Ishikawa (cell line): ENCODE measurements at regions not wholly inside any gene's neighbourhood (a gene's known extent, or its start where the extent isn't known, plus 50 kb on each side); places are given as distances from the start of the nearest gene placed in this dataset.

Source experiments
- CEBPB ChIP-seq: IDR thresholded peaks from 2 replicates; pipeline ENCODE4 v1.6.1; 2012
- CREB1 ChIP-seq: IDR thresholded peaks from 2 replicates; pipeline ENCODE4 v1.6.1; 2012; ENCODE audit warnings: low read depth
- EGR1 ChIP-seq: IDR thresholded peaks from 2 replicates; pipeline ENCODE4 v1.6.1; 2012
- EP300 ChIP-seq: IDR thresholded peaks from 2 replicates; pipeline ENCODE4 v1.6.1; 2012; ENCODE audit warnings: borderline replicate concordance
- FOXM1 ChIP-seq: IDR thresholded peaks from 2 replicates; pipeline ENCODE4 v1.6.1; 2012; ENCODE audit warnings: low read depth, borderline replicate concordance
- NFIC ChIP-seq: IDR thresholded peaks from 2 replicates; pipeline ENCODE4 v1.6.1; 2012
- RAD21 ChIP-seq: IDR thresholded peaks from 2 replicates; pipeline ENCODE4 v1.6.1; 2012; ENCODE audit warnings: low read depth
- REST ChIP-seq: IDR thresholded peaks from 2 replicates; pipeline ENCODE4 v1.6.1; 2012; ENCODE audit warnings: low read depth, mild to moderate bottlenecking
- TAF1 ChIP-seq: IDR thresholded peaks from 2 replicates; pipeline ENCODE4 v1.6.1; 2012; ENCODE audit warnings: low read depth, mild to moderate bottlenecking
- TCF12 ChIP-seq: IDR thresholded peaks from 2 replicates; pipeline ENCODE4 v1.6.1; 2012; ENCODE audit warnings: low read depth
- TEAD4 ChIP-seq: IDR thresholded peaks from 2 replicates; pipeline ENCODE4 v1.6.1; 2012
- USF1 ChIP-seq: IDR thresholded peaks from 2 replicates; pipeline ENCODE4 v1.6.1; 2012
- YY1 ChIP-seq: IDR thresholded peaks from 2 replicates; pipeline ENCODE4 v1.6.1; 2012; ENCODE audit warnings: low read depth
- ZBTB7A ChIP-seq: IDR thresholded peaks from 2 replicates; pipeline ENCODE4 v1.6.1; 2012; ENCODE audit warnings: low read depth
- TF ChIP-seq, protein P1 (sequence below): IDR thresholded peaks from 2 replicates; pipeline ENCODE4 v1.6.1; 2012

DNA sequence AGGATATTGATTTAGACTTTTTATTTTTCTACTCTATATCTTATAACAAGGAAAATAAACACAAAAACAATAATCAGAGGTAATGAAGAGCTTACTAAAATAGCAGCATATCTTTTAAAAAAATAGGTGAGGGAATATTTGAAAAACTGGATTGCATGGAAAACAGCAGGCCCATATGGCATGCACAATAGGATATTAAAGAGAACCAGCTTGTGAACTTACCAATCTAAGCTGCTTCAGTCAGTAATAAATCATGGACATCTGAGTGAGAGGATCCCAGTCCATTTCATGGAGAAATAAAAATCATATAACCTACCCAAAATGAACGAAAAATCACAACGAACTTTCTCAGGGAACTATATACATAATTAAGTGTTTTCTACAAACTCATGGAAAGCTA lies 634.6 kb downstream of the ADCYAP1 start:
- no peak for TF ChIP-seq CEBPB
- no peak for TF ChIP-seq TEAD4
- no peak for TF ChIP-seq EP300
- no peak for TF ChIP-seq TAF1
- TF ChIP-seq CREB1: no peak
- no peak for TF ChIP-seq USF1
- no peak for TF ChIP-seq YY1
- no peak for TF ChIP-seq REST
- TF ChIP-seq NFIC: no peak
- TF ChIP-seq RAD21: no peak
- no peak for TF ChIP-seq FOXM1
- no peak for TF ChIP-seq TCF12
- TF ChIP-seq, protein P1, sequence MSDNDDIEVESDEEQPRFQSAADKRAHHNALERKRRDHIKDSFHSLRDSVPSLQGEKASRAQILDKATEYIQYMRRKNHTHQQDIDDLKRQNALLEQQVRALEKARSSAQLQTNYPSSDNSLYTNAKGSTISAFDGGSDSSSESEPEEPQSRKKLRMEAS: no peak
- no peak for TF ChIP-seq ZBTB7A
- no peak for TF ChIP-seq EGR1

DNA sequence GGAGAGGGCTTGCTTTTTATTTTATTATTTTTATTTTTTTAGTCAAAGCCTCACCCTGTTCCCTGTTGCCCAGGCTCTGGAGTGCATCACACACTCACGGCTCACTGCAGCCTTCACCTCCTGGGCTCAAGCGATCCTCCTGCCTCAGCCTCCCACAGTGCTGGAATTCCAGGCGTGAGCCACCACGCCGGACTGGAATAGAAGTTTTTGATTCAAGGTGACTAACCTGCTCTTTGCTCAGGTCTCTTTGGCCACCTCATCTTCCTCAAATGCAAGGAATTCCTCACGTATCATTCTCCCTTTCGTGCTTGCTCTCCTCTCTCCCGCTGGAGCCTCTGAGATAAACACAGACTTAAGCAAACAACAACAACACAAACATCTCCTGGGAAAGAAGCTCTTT lies 636.8 kb downstream of the ADCYAP1 start:
- TF ChIP-seq RAD21 (no peak), EGR1 (no peak), CREB1 (no peak), REST (no peak), ZBTB7A (no peak), TCF12 (no peak)

GRCh38 chr18:1542230-1542774 lies 637.6 kb downstream of the ADCYAP1 start:
- TF ChIP-seq RAD21 (no peak), ZBTB7A (no peak), REST (no peak), CREB1 (no peak), TCF12 (no peak)
- TF ChIP-seq, protein P1: no peak

- TF ChIP-seq NFIC: no peak
- no peak for TF ChIP-seq TAF1
- TF ChIP-seq EGR1: no peak
- TF ChIP-seq USF1: no peak
- TF ChIP-seq TCF12: no peak
- no peak for TF ChIP-seq YY1
- TF ChIP-seq EP300: no peak
- no peak for TF ChIP-seq REST
- no peak for TF ChIP-seq CEBPB
- no peak for TF ChIP-seq FOXM1
- no peak for TF ChIP-seq TEAD4
- no peak for TF ChIP-seq RAD21
- TF ChIP-seq CREB1: no peak
- TF ChIP-seq ZBTB7A: no peak
- TF ChIP-seq, protein P1: no peak
Measured at GRCh38 chr18:1544016-1544415, 639.3 kb downstream of the ADCYAP1 start.
